ENCODE measurements at regions not wholly inside any gene's neighbourhood (a gene's known extent, or its start where the extent isn't known, plus 50 kb on each side); places are given as distances from the start of the nearest gene placed in this dataset.

- no peak for TF ChIP-seq CTCF (conservative IDR thresholded peaks at IDR 0.05)
- no peak for TF ChIP-seq ZFX (IDR thresholded peaks at IDR 0.05)
- no peak overlapping the region for H3K27ac ChIP-seq
Measured at GRCh38 chr21:27021046-27021445, 54.2 kb upstream of the ADAMTS5 start.

GRCh38 chr21:27017246-27017645 is 50.4 kb upstream of the ADAMTS5 start:
- H3K27ac ChIP-seq, result no peak overlapping the region
- no peak for TF ChIP-seq ZFX (IDR thresholded peaks at IDR 0.05)
